Psoas muscle (tissue), 7 donors: ENCODE measurements at regions not wholly inside any gene's neighbourhood (a gene's known extent, or its start where the extent isn't known, plus 50 kb on each side); places are given as distances from the start of the nearest gene placed in this dataset.

ENCODE experiments used
- ATAC-seq, 4 donors: fragments of 200-7000 bp; cut with Tn5 transposase; one replicate each; pipeline ENCODE4 v1.9.1; 2020; ENCODE audit warnings: moderate library complexity in 3 of 4, mild to moderate bottlenecking in 2 of 4
- DNase-seq, 2 donors: peaks; one replicate each; pipeline ENCODE4 v3.0.0-alpha.2; 2020
- H3K27ac ChIP-seq: fragments of 200-600 bp; one replicate; pipeline ENCODE4 v1.8.0; 2022
- H3K27me3 ChIP-seq, 3 donors: fragments of 200-600 bp in 1 of 3; one replicate each; pipeline versions ENCODE4 v1.6.1 to v1.8.0; 2013 to 2022; ENCODE audit warnings: low read length in 2 of 3, mild to moderate bottlenecking in 2 of 3, moderate library complexity in 1 of 3; ENCODE audit not compliant: insufficient read depth in 3 of 3
- H3K36me3 ChIP-seq, 2 donors: fragments of 200-600 bp in 1 of 2; one replicate each; pipeline versions ENCODE4 v1.6.1 to v1.8.0; 2013 to 2022; ENCODE audit warnings: low read depth in 1 of 2, mild to moderate bottlenecking in 1 of 2, moderate library complexity in 1 of 2; ENCODE audit not compliant: insufficient read depth in 1 of 2
- H3K4me1 ChIP-seq: fragments of 200-600 bp; one replicate; pipeline ENCODE4 v1.8.0; 2022
- H3K4me3 ChIP-seq: fragments of 200-600 bp; one replicate; pipeline ENCODE4 v1.8.0; 2022; ENCODE audit warnings: mild to moderate bottlenecking
- H3K9me3 ChIP-seq: fragments of 200-600 bp; one replicate; pipeline ENCODE4 v1.8.0; 2022
- CTCF ChIP-seq: fragments of 200-600 bp; IDR thresholded peaks from one replicate; pipeline ENCODE4 v1.8.0; 2022; ENCODE audit warnings: antibody characterized with exemption
- WGBS, 3 donors: extraction: QIAGEN DNeasy Blood & Tissue Kit; methylation state at CpG; one replicate each; pipeline versions ENCODE4 v1.1.6 to v1.1.7; 2013; 5-methylcytosine and 5-hydroxymethylcytosine counted together
- intact Hi-C, 2 donors: fragments of 100-400 bp; cut with DNase I; formaldehyde crosslinking; loops; one replicate each; pipeline versions ENCODE4 v1.11.0 to v1.14.2; 2022
- donor health status: healthy with polysubstance abuse.
- donor health status: DM: no; HTN: no; CAD: no; lungs with moderate emphysema.
- donor health status: Bipolar disorder and iron deficiency.
- donor health status: healthy.
- donor health status: DM: yes; HTN: yes; CAD: no.
- donor health status: DM: no; HTN: no; CAD: no.
- donor health status: DM: yes; HTN: yes; CAD: no.

DNA sequence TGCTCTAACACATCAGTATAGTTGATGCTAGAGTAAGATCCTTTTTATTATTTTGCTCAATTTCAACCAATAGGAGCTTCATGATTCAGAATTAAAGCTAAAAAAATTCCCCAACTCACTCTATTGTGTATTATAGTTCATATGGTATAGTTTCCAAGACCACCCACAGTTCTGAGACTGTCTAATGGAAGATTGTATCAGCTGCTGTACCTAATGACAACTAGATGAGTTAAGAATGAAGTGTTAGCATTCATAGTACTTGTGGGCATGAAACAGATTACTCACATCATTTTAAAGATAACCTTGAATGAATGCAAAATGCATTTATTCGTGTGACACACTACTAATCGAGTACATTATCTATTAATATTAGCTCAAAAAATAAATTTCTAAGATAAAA is 289.9 kb upstream of the ATP11B start:
- H3K27me3 ChIP-seq, result no peaks in the 10 kb centered on the region
- no peak for TF ChIP-seq CTCF
- no peaks in the 10 kb centered on the region for H3K4me1 ChIP-seq
- H3K36me3 ChIP-seq, result no peaks in the 10 kb centered on the region
- ATAC-seq (no peak), DNase-seq (no peak)
- intact Hi-C loops, result no loop called here
- no peak overlapping the region for H3K27ac ChIP-seq
- H3K4me3 ChIP-seq, result no peak overlapping the region
- WGBS, 3 donors, result 61 to 78% (median 68%) methylated on average over 2 of the region's 2 CpGs
- no peaks in the 10 kb centered on the region for H3K9me3 ChIP-seq

DNA sequence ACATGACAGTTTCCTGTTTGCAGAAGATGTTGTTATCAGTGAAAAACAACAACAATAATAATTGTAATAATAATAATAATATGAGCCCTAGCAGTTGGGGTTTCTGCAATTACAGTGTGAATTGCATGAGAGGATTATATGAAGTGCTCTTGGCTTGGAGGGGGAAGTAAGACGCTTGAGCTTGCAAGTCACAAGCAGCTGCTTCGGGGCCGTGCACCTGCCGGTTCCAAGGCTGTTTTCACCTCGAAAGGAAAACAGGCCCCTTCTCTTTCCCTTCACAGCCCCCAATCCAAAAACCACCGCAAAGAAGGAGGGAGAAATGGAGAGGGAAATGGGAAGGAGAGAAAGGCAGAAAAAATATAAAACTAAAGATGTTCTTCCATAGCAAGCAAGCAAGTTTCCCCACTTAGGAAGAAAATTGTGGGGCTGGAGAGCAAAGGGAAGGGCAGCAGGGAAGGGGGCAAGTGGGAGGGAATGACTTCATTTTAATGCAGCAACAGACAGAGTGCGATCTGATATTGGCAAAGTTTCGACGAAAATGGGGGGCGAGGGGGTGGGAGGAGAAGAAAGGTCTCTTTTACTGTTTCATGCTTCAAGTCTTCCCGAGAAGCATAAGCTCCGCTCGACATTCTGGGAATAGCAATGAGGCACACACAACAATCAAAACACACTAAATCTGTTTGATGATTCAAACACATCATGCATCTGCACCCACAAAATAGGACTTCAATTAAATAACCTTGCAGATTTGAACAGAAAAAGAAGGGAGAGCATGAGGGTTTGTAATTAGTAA is 284.2 kb upstream of the ATP11B start:
- DNase-seq, result no peak
- TF ChIP-seq CTCF, result no peak
- ATAC-seq, result no peak
- WGBS, 3 donors, result 18 to 22% (median 21%) methylated on average over 13 of the region's 13 CpGs
- Histone ChIP-seq H3K9me3 (no peaks in the 10 kb centered on the region), H3K4me3 (no peak overlapping the region), H3K27me3 (no peaks in the 10 kb centered on the region), H3K4me1 (no peaks in the 10 kb centered on the region), H3K27ac (no peak overlapping the region), H3K36me3 (no peaks in the 10 kb centered on the region)
- intact Hi-C loops, result no loop called here

DNA sequence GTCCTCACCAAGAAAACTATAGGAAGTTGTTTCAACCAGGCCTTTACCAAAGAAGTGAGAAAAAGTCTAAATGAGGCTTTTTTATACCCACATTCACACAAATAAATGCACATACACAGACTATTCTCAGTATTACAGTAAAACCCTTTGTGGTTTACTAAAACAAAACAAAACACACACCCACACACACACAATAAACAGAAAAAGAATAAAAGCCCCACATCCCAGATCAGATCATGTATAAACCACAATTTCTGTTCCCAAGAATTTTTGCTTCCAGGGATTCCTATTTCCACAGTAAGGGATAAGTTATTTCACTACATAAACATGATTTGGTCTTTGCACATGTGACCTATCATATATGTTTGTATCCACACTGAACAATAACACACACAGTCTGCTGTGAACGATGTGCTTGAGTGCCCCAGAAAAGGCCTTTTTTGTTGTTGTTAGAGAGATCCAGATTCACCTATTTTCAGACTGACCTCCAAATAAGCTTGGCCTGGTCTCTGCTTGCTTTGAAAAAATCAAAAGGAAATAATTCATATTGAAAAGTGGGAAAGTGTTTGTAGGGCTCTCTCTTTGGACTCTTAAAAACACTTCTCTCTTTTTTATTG is 283.4 kb upstream of the ATP11B start:
- Histone ChIP-seq H3K4me1 (no peaks in the 10 kb centered on the region), H3K9me3 (no peaks in the 10 kb centered on the region), H3K27ac (no peak overlapping the region), H3K36me3 (no peaks in the 10 kb centered on the region), H3K27me3 (no peaks in the 10 kb centered on the region), H3K4me3 (no peak overlapping the region)
- WGBS, 3 donors, result 25 to 77% (median 35%) methylated on average over 1 of the region's 1 CpG
- no peak for TF ChIP-seq CTCF
- ATAC-seq (no peak), DNase-seq (no peak)
- intact Hi-C loops, result no loop called here

GRCh38 chr3:182514236-182514964 is 278.9 kb upstream of the ATP11B start:
- Histone ChIP-seq H3K4me3 (no peak overlapping the region), H3K36me3 (no peaks in the 10 kb centered on the region), H3K4me1 (no peaks in the 10 kb centered on the region), H3K27me3 (no peaks in the 10 kb centered on the region), H3K9me3 (no peaks in the 10 kb centered on the region), H3K27ac (no peak overlapping the region)
- 69 to 71% (median 69%) methylated on average over 5 of the region's 5 CpGs for WGBS, 3 donors
- no peak for DNase-seq
- intact Hi-C loops, result no loop called here
- no peak for TF ChIP-seq CTCF
- no peak for ATAC-seq
